Caco-2 (cell line): ENCODE measurements at regions not wholly inside any gene's neighbourhood (a gene's known extent, or its start where the extent isn't known, plus 50 kb on each side); places are given as distances from the start of the nearest gene placed in this dataset.

Experiments used
- BruUV-seq: library from RNA; stranded (reverse); fragments of 400-500 nt; replicated peaks from 2 replicates; lab custom pipeline; 2021; lab: Mats Ljungman, UMichigan
- CTCF ChIA-PET: fragments of 300-600 bp; sonication (Branson Sonifier 250); formaldehyde crosslinking; loops from one replicate; lab custom pipeline; 2022; ENCODE audit warnings: antibody characterized with exemption; lab: Charles Lee
- POLR2A ChIA-PET: fragments of 300-600 bp; sonication (Branson Sonifier 250); formaldehyde crosslinking; loops from one replicate; lab custom pipeline; 2022; ENCODE audit warnings: antibody characterized with exemption; lab: Charles Lee
- DNase-seq, 2 experiments: peaks; one replicate each; pipeline versions ENCODE4 v3.0.0 to v3.0.0-alpha.2; 2020 to 2022
- H3K27me3 ChIP-seq: replicated peaks from 2 replicates; pipeline ENCODE4 v1.6.0; 2011; ENCODE audit warnings: low read length; ENCODE audit not compliant: control insufficient read depth, insufficient read depth
- H3K36me3 ChIP-seq: 2 replicates; pipeline ENCODE4 v1.5.1; 2011; ENCODE audit warnings: low read length; ENCODE audit not compliant: control insufficient read depth, insufficient read depth
- H3K4me1 ChIP-seq: fragments of 250-450 bp; sonication (Bioruptor Pico); 2 replicates; pipeline ENCODE4 v1.5.1; 2020; ENCODE audit warnings: mild to moderate bottlenecking
- H3K4me3 ChIP-seq: 2 replicates; pipeline ENCODE4 v1.5.1; 2011; ENCODE audit warnings: low read depth, mild to moderate bottlenecking, control low read depth, low read length
- H3K9me3 ChIP-seq: fragments of 250-450 bp; sonication (Bioruptor Pico); 2 replicates; pipeline ENCODE4 v1.5.1; 2020; ENCODE audit warnings: mild to moderate bottlenecking, moderate library complexity
- H3K27ac Mint-ChIP-seq: one replicate; pipeline ENCODE4 v1.8.0; 2022; ENCODE audit warnings: mixed read lengths; ENCODE audit not compliant: unreplicated experiment
- H3K27me3 Mint-ChIP-seq: one replicate; pipeline ENCODE4 v1.8.0; 2022; ENCODE audit warnings: mixed read lengths; ENCODE audit not compliant: insufficient read depth, unreplicated experiment
- H3K36me3 Mint-ChIP-seq: one replicate; pipeline ENCODE4 v1.8.0; 2022; ENCODE audit warnings: mild to moderate bottlenecking, mixed read lengths; ENCODE audit not compliant: insufficient read depth, unreplicated experiment
- H3K4me1 Mint-ChIP-seq: one replicate; pipeline ENCODE4 v1.8.0; 2022; ENCODE audit warnings: low read depth, mixed read lengths; ENCODE audit not compliant: unreplicated experiment
- H3K4me3 Mint-ChIP-seq: one replicate; pipeline ENCODE4 v1.8.0; 2022; ENCODE audit warnings: mild to moderate bottlenecking, moderate library complexity, mixed read lengths; ENCODE audit not compliant: unreplicated experiment
- H3K9me3 Mint-ChIP-seq: one replicate; pipeline ENCODE4 v1.8.0; 2022; ENCODE audit warnings: mixed read lengths; ENCODE audit not compliant: unreplicated experiment
- CTCF ChIP-seq, 2 experiments: fragments of 200-600 bp in 1 of 2; IDR thresholded peaks; 1 replicate in 1 of 2; 2 replicates in 1 of 2; pipeline versions ENCODE4 v1.5.1 to v1.8.0; 2011 to 2022; ENCODE audit warnings: antibody characterized with exemption in 1 of 2, control low read depth in 1 of 2, inconsistent platforms in 1 of 2, low read depth in 1 of 2, low read length in 1 of 2, mild to moderate bottlenecking in 1 of 2, moderate library complexity in 1 of 2; ENCODE audit not compliant: insufficient read depth in 1 of 2, severe bottlenecking in 1 of 2, unreplicated experiment in 1 of 2
- intact Hi-C: fragments of 100-400 bp; cut with micrococcal nuclease; formaldehyde crosslinking; loops from one replicate; pipeline ENCODE4 v1.10.0; 2022; ENCODE audit not compliant: unreplicated experiment

- H3K27ac Mint-ChIP-seq, result no peak overlapping the region
- BruUV-seq, result no TSS peak
- H3K4me1 ChIP-seq, result no peaks in the 10 kb centered on the region
- no peaks in the 10 kb centered on the region for H3K27me3 ChIP-seq
- H3K27me3 Mint-ChIP-seq, result no peaks in the 10 kb centered on the region
- no peak for TF ChIP-seq CTCF (IDR thresholded peaks at IDR 0.05; ENCODE audit: insufficient read depth in 1 of 2, low read depth in 1 of 2, low read length in 1 of 2, severe bottlenecking in 1 of 2, unreplicated experiment in 1 of 2)
- H3K4me1 Mint-ChIP-seq, result no peaks in the 10 kb centered on the region
- DNase-seq, result no peak
- POLR2A ChIA-PET, result no interaction called here
- H3K4me3 ChIP-seq, result no peak overlapping the region
- no peaks in the 10 kb centered on the region for H3K36me3 ChIP-seq
- H3K9me3 ChIP-seq, result no peaks in the 10 kb centered on the region
- peaks cover 19% of the 10 kb centered on the region for H3K9me3 Mint-ChIP-seq
- no peak overlapping the region for H3K4me3 Mint-ChIP-seq
- CTCF ChIA-PET, result no interaction called here
- intact Hi-C loops, result no loop called here
- no peaks in the 10 kb centered on the region for H3K36me3 Mint-ChIP-seq
These were observed 1288.4 kb downstream of the AACS start for GRCh38 chr12:126353604-126354003.

GRCh38 chr12:126354633-126355032 is 1289.4 kb downstream of the AACS start:
- Histone ChIP-seq H3K4me3 (no peak overlapping the region), H3K36me3 (no peaks in the 10 kb centered on the region), H3K27me3 (no peaks in the 10 kb centered on the region), H3K9me3 (no peaks in the 10 kb centered on the region), H3K4me1 (no peaks in the 10 kb centered on the region)
- no peaks in the 10 kb centered on the region for H3K4me1 Mint-ChIP-seq
- intact Hi-C loops, result no loop called here
- no peak for DNase-seq
- ChIA-PET POLR2A (no interaction called here), CTCF (no interaction called here)
- H3K9me3 Mint-ChIP-seq, result peaks cover 19% of the 10 kb centered on the region
- no peak overlapping the region for H3K4me3 Mint-ChIP-seq
- H3K27me3 Mint-ChIP-seq, result no peaks in the 10 kb centered on the region
- H3K36me3 Mint-ChIP-seq, result no peaks in the 10 kb centered on the region
- H3K27ac Mint-ChIP-seq, result no peak overlapping the region
- TF ChIP-seq CTCF (IDR thresholded peaks at IDR 0.05; ENCODE audit: insufficient read depth in 1 of 2, low read depth in 1 of 2, low read length in 1 of 2, severe bottlenecking in 1 of 2, unreplicated experiment in 1 of 2), result no peak
- BruUV-seq, result no TSS peak

GRCh38 chr12:126355346-126355745 is 1290.1 kb downstream of the AACS start:
- Mint-ChIP-seq H3K27me3 (no peaks in the 10 kb centered on the region), H3K27ac (no peak overlapping the region), H3K36me3 (no peaks in the 10 kb centered on the region), H3K4me3 (no peak overlapping the region), H3K4me1 (no peaks in the 10 kb centered on the region), H3K9me3 (peaks cover 19% of the 10 kb centered on the region)
- POLR2A ChIA-PET, result no interaction called here
- Histone ChIP-seq H3K4me1 (no peaks in the 10 kb centered on the region), H3K9me3 (no peaks in the 10 kb centered on the region), H3K27me3 (no peaks in the 10 kb centered on the region), H3K4me3 (no peak overlapping the region), H3K36me3 (no peaks in the 10 kb centered on the region)
- DNase-seq, result no peak
- intact Hi-C loops, result no loop called here
- no peak for TF ChIP-seq CTCF (IDR thresholded peaks at IDR 0.05; ENCODE audit: insufficient read depth in 1 of 2, low read depth in 1 of 2, low read length in 1 of 2, severe bottlenecking in 1 of 2, unreplicated experiment in 1 of 2)
- BruUV-seq, result no TSS peak
- CTCF ChIA-PET, result no interaction called here
